Lower lobe of right lung (tissue), 2 donors: ENCODE measurements at regions not wholly inside any gene's neighbourhood (a gene's known extent, or its start where the extent isn't known, plus 50 kb on each side); places are given as distances from the start of the nearest gene placed in this dataset.

Source experiments
- ATAC-seq, 2 donors: fragments of 200-7000 bp; cut with Tn5 transposase; one replicate each; pipeline ENCODE4 v1.9.1; 2020 to 2022; ENCODE audit warnings: mild to moderate bottlenecking in 2 of 2, moderate library complexity in 2 of 2
- DNase-seq: peaks from one replicate; pipeline ENCODE4 v3.0.0-alpha.2; 2020
- H3K27ac ChIP-seq: fragments of 200-600 bp; one replicate; pipeline ENCODE4 v1.8.0; 2022
- H3K27me3 ChIP-seq: fragments of 200-600 bp; one replicate; pipeline ENCODE4 v1.8.0; 2022; ENCODE audit warnings: low read depth
- H3K36me3 ChIP-seq: fragments of 200-600 bp; one replicate; pipeline ENCODE4 v1.8.0; 2022; ENCODE audit warnings: mild to moderate bottlenecking
- H3K4me1 ChIP-seq: fragments of 200-600 bp; one replicate; pipeline ENCODE4 v1.8.0; 2022
- H3K4me3 ChIP-seq: fragments of 200-600 bp; one replicate; pipeline ENCODE4 v1.8.0; 2022; ENCODE audit warnings: mild to moderate bottlenecking
- H3K9me3 ChIP-seq: fragments of 200-600 bp; one replicate; pipeline ENCODE4 v1.8.0; 2022
- CTCF ChIP-seq: fragments of 200-600 bp; IDR thresholded peaks from one replicate; pipeline ENCODE4 v1.8.0; 2022; ENCODE audit warnings: antibody characterized with exemption, mild to moderate bottlenecking
- intact Hi-C: fragments of 100-400 bp; cut with DNase I; formaldehyde crosslinking; loops from one replicate; pipeline ENCODE4 v1.11.0; 2022
- donor health status: DM: no; HTN: yes; CAD: no; lungs with severe emphysema.

- no peak for DNase-seq
- Histone ChIP-seq H3K27ac (no peak overlapping the region), H3K4me1 (no peaks in the 10 kb centered on the region), H3K36me3 (no peaks in the 10 kb centered on the region), H3K27me3 (no peaks in the 10 kb centered on the region), H3K9me3 (no peaks in the 10 kb centered on the region), H3K4me3 (no peak overlapping the region)
- intact Hi-C loops: no loop called here
- no peak for ATAC-seq
- TF ChIP-seq CTCF: no peak
Observed at GRCh38 chr5:44603496-44604272, 205.1 kb upstream of the MRPS30 start.

- no peaks in the 10 kb centered on the region for H3K27me3 ChIP-seq
Observed at GRCh38 chr5:44574678-44575077, 185.5 kb upstream of the FGF10 start.

GRCh38 chr5:44568519-44568918, 179.3 kb upstream of the FGF10 start:
- intact Hi-C loops: no loop called here
- no peak for TF ChIP-seq CTCF
- no peaks in the 10 kb centered on the region for H3K4me1 ChIP-seq
- no peaks in the 10 kb centered on the region for H3K9me3 ChIP-seq
- no peaks in the 10 kb centered on the region for H3K36me3 ChIP-seq
- ATAC-seq (no peak), DNase-seq (no peak)
- no peaks in the 10 kb centered on the region for H3K27me3 ChIP-seq
- H3K27ac ChIP-seq: no peak overlapping the region
- H3K4me3 ChIP-seq: no peak overlapping the region

More at GRCh38 chr5:44574678-44575077, 185.5 kb upstream of the FGF10 start:
- ATAC-seq (no peak), DNase-seq (no peak)
- Histone ChIP-seq H3K4me1 (no peaks in the 10 kb centered on the region), H3K9me3 (no peaks in the 10 kb centered on the region), H3K4me3 (no peak overlapping the region), H3K36me3 (no peaks in the 10 kb centered on the region), H3K27ac (no peak overlapping the region)
- intact Hi-C loops: no loop called here
- TF ChIP-seq CTCF: no peak

- ATAC-seq (no peak), DNase-seq (no peak)
- no peak for TF ChIP-seq CTCF
- H3K27ac ChIP-seq: no peak overlapping the region
- no peaks in the 10 kb centered on the region for H3K27me3 ChIP-seq
- H3K4me3 ChIP-seq: no peak overlapping the region
- intact Hi-C loops: no loop called here
- H3K36me3 ChIP-seq: no peaks in the 10 kb centered on the region
- H3K9me3 ChIP-seq: no peaks in the 10 kb centered on the region
- no peaks in the 10 kb centered on the region for H3K4me1 ChIP-seq
Observed at GRCh38 chr5:44565902-44566301, 176.7 kb upstream of the FGF10 start.

- DNase-seq (no peak), ATAC-seq (no peak)
- intact Hi-C loops: no loop called here
- Histone ChIP-seq H3K9me3 (no peaks in the 10 kb centered on the region), H3K4me3 (no peak overlapping the region), H3K4me1 (no peaks in the 10 kb centered on the region), H3K27me3 (no peaks in the 10 kb centered on the region), H3K36me3 (no peaks in the 10 kb centered on the region), H3K27ac (no peak overlapping the region)
- no peak for TF ChIP-seq CTCF
Observed at GRCh38 chr5:44565360-44565759, 176.1 kb upstream of the FGF10 start.
